ENCODE measurements at regions not wholly inside any gene's neighbourhood (a gene's known extent, or its start where the extent isn't known, plus 50 kb on each side); places are given as distances from the start of the nearest gene placed in this dataset.

GRCh38 chr22:34993548-34993947 lies 72.4 kb upstream of the ISX start:
- peaks cover 0 to 3% of the 10 kb centered on the region in 2 donors for H3K9me3 ChIP-seq
- H3K27ac ChIP-seq = no peak overlapping the region
- no peaks in the 10 kb centered on the region for H3K4me1 ChIP-seq
- intact Hi-C loops (cut with DNase I; ENCODE audit: low total_unique reads) = no loop called here
- no peak overlapping the region for H3K4me3 ChIP-seq
- DNase-seq = no peak
- H3K27me3 ChIP-seq = peaks cover 3% of the 10 kb centered on the region
- in situ Hi-C loops (cut with MboI; ENCODE audit: low pct_ligation_motif_present in 1 of 4, low pct_unique_long_range_greater_than_20kb in 1 of 4, low sequenced_read_pairs in 3 of 4) = no loop called here
- TF ChIP-seq POLR2A (IDR thresholded peaks at IDR 0.05) = no peak
- TF ChIP-seq POLR2AphosphoS5 (IDR thresholded peaks at IDR 0.05) = no peak
- no peak for TF ChIP-seq EP300 (IDR thresholded peaks at IDR 0.05; ENCODE audit: low read depth)
- TF ChIP-seq CTCF (IDR thresholded peaks at IDR 0.05) = no peak
- H3K36me3 ChIP-seq = no peaks in the 10 kb centered on the region
- 71 to 88% methylated on average over 1 to 3 of the region's 3 CpGs for WGBS, 2 donors (ENCODE audit: low coverage in 1 of 2)

GRCh38 chr22:34997633-34998299 lies 68.2 kb upstream of the ISX start:
- WGBS, 2 donors (ENCODE audit: low coverage in 1 of 2) = 72 to 74% methylated on average over 6 to 9 of the region's 9 CpGs
- TF ChIP-seq POLR2A (IDR thresholded peaks at IDR 0.05) = no peak
- TF ChIP-seq POLR2AphosphoS5 (IDR thresholded peaks at IDR 0.05) = no peak
- TF ChIP-seq EP300 (IDR thresholded peaks at IDR 0.05; ENCODE audit: low read depth) = no peak
- no peak for TF ChIP-seq CTCF (IDR thresholded peaks at IDR 0.05)

GRCh38 chr22:34998921-34999320 lies 67.0 kb upstream of the ISX start:
- DNase-seq = no peak
- intact Hi-C loops (cut with DNase I; ENCODE audit: low total_unique reads) (no loop called here), in situ Hi-C loops (cut with MboI; ENCODE audit: low pct_ligation_motif_present in 1 of 4, low pct_unique_long_range_greater_than_20kb in 1 of 4, low sequenced_read_pairs in 3 of 4) (no loop called here)
- no peaks in the 10 kb centered on the region for H3K4me1 ChIP-seq
- H3K27ac ChIP-seq = no peak overlapping the region
- 69 to 74% methylated on average over 3 of the region's 3 CpGs for WGBS, 2 donors (ENCODE audit: low coverage in 1 of 2)
- TF ChIP-seq CTCF (IDR thresholded peaks at IDR 0.05) (no peak), POLR2AphosphoS5 (IDR thresholded peaks at IDR 0.05) (no peak), POLR2A (IDR thresholded peaks at IDR 0.05) (no peak), EP300 (IDR thresholded peaks at IDR 0.05; ENCODE audit: low read depth) (no peak)
- no peak overlapping the region for H3K4me3 ChIP-seq
- no peaks in the 10 kb centered on the region for H3K9me3 ChIP-seq
- H3K36me3 ChIP-seq = no peaks in the 10 kb centered on the region
- peaks cover 8% of the 10 kb centered on the region for H3K27me3 ChIP-seq

More at GRCh38 chr22:34997633-34998299, 68.2 kb upstream of the ISX start:
- DNase-seq = no peak
- H3K9me3 ChIP-seq = no peaks in the 10 kb centered on the region
- H3K4me3 ChIP-seq = no peak overlapping the region
- H3K27me3 ChIP-seq = peaks cover 8% of the 10 kb centered on the region
- in situ Hi-C loops (cut with MboI; ENCODE audit: low pct_ligation_motif_present in 1 of 4, low pct_unique_long_range_greater_than_20kb in 1 of 4, low sequenced_read_pairs in 3 of 4) = no loop called here
- H3K27ac ChIP-seq = no peak overlapping the region
- intact Hi-C loops (cut with DNase I; ENCODE audit: low total_unique reads) = no loop called here
- H3K36me3 ChIP-seq = no peaks in the 10 kb centered on the region
- H3K4me1 ChIP-seq = no peaks in the 10 kb centered on the region

- H3K36me3 ChIP-seq = no peaks in the 10 kb centered on the region
- H3K9me3 ChIP-seq = no peaks in the 10 kb centered on the region
- no peak overlapping the region for H3K4me3 ChIP-seq
- in situ Hi-C loops (cut with MboI; ENCODE audit: low pct_ligation_motif_present in 1 of 4, low pct_unique_long_range_greater_than_20kb in 1 of 4, low sequenced_read_pairs in 3 of 4) (loop anchor here in 2 of 4 donors (25.0 kb wide), 1 partner anchor 596 kb away; no protein-coding TSS in a partner anchor), intact Hi-C loops (cut with DNase I; ENCODE audit: low total_unique reads) (no loop called here)
- TF ChIP-seq POLR2AphosphoS5 (IDR thresholded peaks at IDR 0.05) (no peak), CTCF (IDR thresholded peaks at IDR 0.05) (no peak), POLR2A (IDR thresholded peaks at IDR 0.05) (no peak), EP300 (IDR thresholded peaks at IDR 0.05; ENCODE audit: low read depth) (no peak)
- 65% methylated on average over 5 of the region's 5 CpGs; no CpG with 5 or more reads in 1 of the 2 donors for WGBS, 2 donors (ENCODE audit: low coverage in 1 of 2)
- DNase-seq = no peak
- peaks cover 7% of the 10 kb centered on the region for H3K27me3 ChIP-seq
- H3K4me1 ChIP-seq = no peaks in the 10 kb centered on the region
- H3K27ac ChIP-seq = no peak overlapping the region
These were observed 57.7 kb upstream of the ISX start for GRCh38 chr22:35008213-35008612.
